Fibroblast of skin of abdomen (primary cell): ENCODE measurements at regions not wholly inside any gene's neighbourhood (a gene's known extent, or its start where the extent isn't known, plus 50 kb on each side); places are given as distances from the start of the nearest gene placed in this dataset.
"Not testable (repeated sequence)": the region's sequence is repeated elsewhere in the genome, so short reads cannot be mapped to it uniquely, and the experiment has no call there.

ENCODE experiments used
- DNase-seq: peaks from one replicate; pipeline ENCODE4 v3.0.0-alpha.2; 2013

GRCh38 chr2:144117086-144117485, 402.8 kb downstream of the ZEB2 start:
- no peak for DNase-seq

GRCh38 chr2:144115739-144116291, 404.1 kb downstream of the ZEB2 start:
- DNase-seq, result peak; percentile 42

GRCh38 chr2:144114760-144115159, 405.2 kb downstream of the ZEB2 start:
- DNase-seq, result peak; percentile 65

GRCh38 chr2:144111437-144111836, 408.5 kb downstream of the ZEB2 start:
- DNase-seq, result peak; percentile 87

GRCh38 chr2:144106104-144106503, 413.8 kb downstream of the ZEB2 start:
- DNase-seq, result not testable (repeated sequence)

GRCh38 chr2:144102386-144102785, 417.5 kb downstream of the ZEB2 start:
- DNase-seq, result no peak

GRCh38 chr2:144099780-144100377, 420.0 kb downstream of the ZEB2 start:
- DNase-seq, result peak; percentile 72

GRCh38 chr2:144099340-144099739, 420.6 kb downstream of the ZEB2 start:
- DNase-seq, result no peak

- DNase-seq, result no peak
Measured at GRCh38 chr2:144097440-144098225, 422.3 kb downstream of the ZEB2 start.

GRCh38 chr2:144096531-144096930, 423.4 kb downstream of the ZEB2 start:
- no peak for DNase-seq

- no peak for DNase-seq
Measured at GRCh38 chr2:144094408-144095151, 425.3 kb downstream of the ZEB2 start.

GRCh38 chr2:144091622-144092021, 428.3 kb downstream of the ZEB2 start:
- no peak for DNase-seq

- no peak for DNase-seq
Measured at GRCh38 chr2:144088863-144089262, 431.1 kb downstream of the ZEB2 start.

- DNase-seq, result no peak
Measured at GRCh38 chr2:144086965-144087364, 433.0 kb downstream of the ZEB2 start.

- no peak for DNase-seq
Measured at GRCh38 chr2:144085016-144085415, 434.9 kb downstream of the ZEB2 start.

- peak; percentile 86 for DNase-seq
Measured at GRCh38 chr2:144084114-144084661, 435.7 kb downstream of the ZEB2 start.

GRCh38 chr2:144083211-144083610, 436.7 kb downstream of the ZEB2 start:
- DNase-seq, result peak; percentile 81

- DNase-seq, result no peak
Measured at GRCh38 chr2:144082777-144083176, 437.1 kb downstream of the ZEB2 start.

GRCh38 chr2:144082327-144082726, 437.6 kb downstream of the ZEB2 start:
- DNase-seq, result no peak

- DNase-seq, result no peak
Measured at GRCh38 chr2:144081272-144081671, 438.6 kb downstream of the ZEB2 start.

- peak; percentile 63 for DNase-seq
Measured at GRCh38 chr2:144079803-144080202, 440.1 kb downstream of the ZEB2 start.

- DNase-seq, result no peak
Measured at GRCh38 chr2:144078802-144079724, 440.9 kb downstream of the ZEB2 start.
